ENCODE measurements at regions not wholly inside any gene's neighbourhood (a gene's known extent, or its start where the extent isn't known, plus 50 kb on each side); places are given as distances from the start of the nearest gene placed in this dataset.

GRCh38 chr2:237180187-237180586 lies 94.5 kb downstream of the COPS8 start:
- Mint-ChIP-seq H3K36me3 (ENCODE audit: low read depth) (peaks cover 4% of the 10 kb centered on the region), H3K27ac (ENCODE audit: unreplicated experiment) (no peak overlapping the region)

DNA sequence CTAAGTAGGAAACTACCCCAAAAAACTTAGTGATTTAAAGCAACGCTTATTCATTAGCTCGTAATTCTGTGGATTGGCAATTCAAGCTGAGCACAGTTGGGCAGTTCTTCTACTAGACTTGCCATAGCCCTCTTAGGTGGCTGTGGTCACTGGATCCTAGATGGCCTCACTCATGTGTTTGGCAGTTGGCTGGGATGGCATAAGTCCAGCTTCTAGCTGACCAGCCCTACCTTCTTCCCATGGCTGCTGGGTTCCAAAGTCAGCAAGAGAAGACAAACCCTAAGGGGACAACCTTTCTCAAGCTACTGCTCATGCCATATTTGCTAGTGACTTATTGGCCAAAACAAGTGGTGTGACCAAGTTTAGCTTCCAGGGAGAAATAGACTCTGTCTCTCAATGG lies 95.3 kb downstream of the COPS8 start:
- Mint-ChIP-seq H3K36me3 (ENCODE audit: low read depth) (no peaks in the 10 kb centered on the region), H3K4me1 (no peaks in the 10 kb centered on the region), H3K9me3 (no peaks in the 10 kb centered on the region), H3K27me3 (ENCODE audit: low read depth) (peaks cover 2% of the 10 kb centered on the region), H3K4me3 (no peak overlapping the region), H3K27ac (ENCODE audit: unreplicated experiment) (no peak overlapping the region)
- DNase-seq (ENCODE audit: low read depth, low spot score): no peak
- TF ChIP-seq CTCF (conservative IDR thresholded peaks at IDR 0.05): no peak

More at GRCh38 chr2:237180187-237180586, 94.5 kb downstream of the COPS8 start:
- no peak for DNase-seq (ENCODE audit: low read depth, low spot score)
- TF ChIP-seq CTCF (conservative IDR thresholded peaks at IDR 0.05): no peak
- peaks cover 4% of the 10 kb centered on the region for H3K27me3 Mint-ChIP-seq (ENCODE audit: low read depth)
- H3K9me3 Mint-ChIP-seq: peaks cover 2% of the 10 kb centered on the region
- no peak overlapping the region for H3K4me3 Mint-ChIP-seq
- H3K4me1 Mint-ChIP-seq: no peaks in the 10 kb centered on the region

- no peak for TF ChIP-seq CTCF (conservative IDR thresholded peaks at IDR 0.05)
- H3K27ac Mint-ChIP-seq (ENCODE audit: unreplicated experiment): no peak overlapping the region
- peaks cover 2% of the 10 kb centered on the region for H3K27me3 Mint-ChIP-seq (ENCODE audit: low read depth)
- no peaks in the 10 kb centered on the region for H3K36me3 Mint-ChIP-seq (ENCODE audit: low read depth)
- no peak overlapping the region for H3K4me3 Mint-ChIP-seq
- H3K9me3 Mint-ChIP-seq: no peaks in the 10 kb centered on the region
- no peak for DNase-seq (ENCODE audit: low read depth, low spot score)
- H3K4me1 Mint-ChIP-seq: no peaks in the 10 kb centered on the region
These were observed 96.2 kb downstream of the COPS8 start for GRCh38 chr2:237181844-237182243.

GRCh38 chr2:237182422-237183123 lies 96.9 kb downstream of the COPS8 start:
- no peak for TF ChIP-seq CTCF (conservative IDR thresholded peaks at IDR 0.05)
- Mint-ChIP-seq H3K27ac (ENCODE audit: unreplicated experiment) (no peak overlapping the region), H3K4me3 (no peak overlapping the region), H3K36me3 (ENCODE audit: low read depth) (no peaks in the 10 kb centered on the region), H3K9me3 (no peaks in the 10 kb centered on the region), H3K4me1 (no peaks in the 10 kb centered on the region), H3K27me3 (ENCODE audit: low read depth) (peaks cover 2% of the 10 kb centered on the region)
- DNase-seq (ENCODE audit: low read depth, low spot score): no peak

- no peak overlapping the region for H3K27ac Mint-ChIP-seq (ENCODE audit: unreplicated experiment)
- H3K4me3 Mint-ChIP-seq: no peak overlapping the region
These were observed 98.7 kb downstream of the COPS8 start for GRCh38 chr2:237184192-237184918.

More at GRCh38 chr2:237184192-237184918, 98.7 kb downstream of the COPS8 start:
- Mint-ChIP-seq H3K9me3 (no peaks in the 10 kb centered on the region), H3K36me3 (ENCODE audit: low read depth) (no peaks in the 10 kb centered on the region), H3K27me3 (ENCODE audit: low read depth) (peaks cover 2% of the 10 kb centered on the region), H3K4me1 (no peaks in the 10 kb centered on the region)
- TF ChIP-seq CTCF (conservative IDR thresholded peaks at IDR 0.05): no peak
- DNase-seq (ENCODE audit: low read depth, low spot score): no peak

All from neural crest cell (in vitro differentiated cells).